ENCODE measurements at regions not wholly inside any gene's neighbourhood (a gene's known extent, or its start where the extent isn't known, plus 50 kb on each side); places are given as distances from the start of the nearest gene placed in this dataset.

GRCh38 chr3:72213296-72214065, 428.5 kb upstream of the PROK2 start:
- ATAC-seq (ENCODE audit: low read depth) (no peak), DNase-seq (ENCODE audit: low spot score) (no peak)
- TF ChIP-seq CTCF (IDR thresholded peaks at IDR 0.05; ENCODE audit: poor library complexity, severe bottlenecking), result no peak
- Histone ChIP-seq H3K36me3 (ENCODE audit: low read depth) (no peaks in the 10 kb centered on the region), H3K4me1 (ENCODE audit: insufficient read depth, poor library complexity, severe bottlenecking) (no peaks in the 10 kb centered on the region), H3K27me3 (ENCODE audit: insufficient read depth, poor library complexity, severe bottlenecking) (no peaks in the 10 kb centered on the region), H3K9me3 (ENCODE audit: severe bottlenecking) (no peaks in the 10 kb centered on the region), H3K4me3 (ENCODE audit: severe bottlenecking) (no peak overlapping the region), H3K27ac (ENCODE audit: poor library complexity, severe bottlenecking) (no peak overlapping the region)

GRCh38 chr3:72212396-72212795, 427.4 kb upstream of the PROK2 start:
- Histone ChIP-seq H3K27ac (ENCODE audit: poor library complexity, severe bottlenecking) (no peak overlapping the region), H3K36me3 (ENCODE audit: low read depth) (no peaks in the 10 kb centered on the region), H3K4me1 (ENCODE audit: insufficient read depth, poor library complexity, severe bottlenecking) (no peaks in the 10 kb centered on the region), H3K27me3 (ENCODE audit: insufficient read depth, poor library complexity, severe bottlenecking) (no peaks in the 10 kb centered on the region), H3K4me3 (ENCODE audit: severe bottlenecking) (no peak overlapping the region), H3K9me3 (ENCODE audit: severe bottlenecking) (no peaks in the 10 kb centered on the region)
- ATAC-seq (ENCODE audit: low read depth) (no peak), DNase-seq (ENCODE audit: low spot score) (no peak)
- no peak for TF ChIP-seq CTCF (IDR thresholded peaks at IDR 0.05; ENCODE audit: poor library complexity, severe bottlenecking)

GRCh38 chr3:72210261-72210660, 425.3 kb upstream of the PROK2 start:
- Histone ChIP-seq H3K36me3 (ENCODE audit: low read depth) (no peaks in the 10 kb centered on the region), H3K27ac (ENCODE audit: poor library complexity, severe bottlenecking) (no peak overlapping the region), H3K4me3 (ENCODE audit: severe bottlenecking) (no peak overlapping the region), H3K4me1 (ENCODE audit: insufficient read depth, poor library complexity, severe bottlenecking) (no peaks in the 10 kb centered on the region), H3K9me3 (ENCODE audit: severe bottlenecking) (no peaks in the 10 kb centered on the region), H3K27me3 (ENCODE audit: insufficient read depth, poor library complexity, severe bottlenecking) (no peaks in the 10 kb centered on the region)
- no peak for TF ChIP-seq CTCF (IDR thresholded peaks at IDR 0.05; ENCODE audit: poor library complexity, severe bottlenecking)
- DNase-seq (ENCODE audit: low spot score) (no peak), ATAC-seq (ENCODE audit: low read depth) (no peak)

- Histone ChIP-seq H3K36me3 (ENCODE audit: low read depth) (no peaks in the 10 kb centered on the region), H3K4me3 (ENCODE audit: severe bottlenecking) (no peak overlapping the region), H3K27ac (ENCODE audit: poor library complexity, severe bottlenecking) (no peak overlapping the region), H3K4me1 (ENCODE audit: insufficient read depth, poor library complexity, severe bottlenecking) (no peaks in the 10 kb centered on the region), H3K9me3 (ENCODE audit: severe bottlenecking) (peaks cover 2% of the 10 kb centered on the region), H3K27me3 (ENCODE audit: insufficient read depth, poor library complexity, severe bottlenecking) (no peaks in the 10 kb centered on the region)
- TF ChIP-seq CTCF (IDR thresholded peaks at IDR 0.05; ENCODE audit: poor library complexity, severe bottlenecking), result no peak
- DNase-seq (ENCODE audit: low spot score) (no peak), ATAC-seq (ENCODE audit: low read depth) (no peak)
Observed at GRCh38 chr3:72205297-72205826, 420.4 kb upstream of the PROK2 start.

DNA sequence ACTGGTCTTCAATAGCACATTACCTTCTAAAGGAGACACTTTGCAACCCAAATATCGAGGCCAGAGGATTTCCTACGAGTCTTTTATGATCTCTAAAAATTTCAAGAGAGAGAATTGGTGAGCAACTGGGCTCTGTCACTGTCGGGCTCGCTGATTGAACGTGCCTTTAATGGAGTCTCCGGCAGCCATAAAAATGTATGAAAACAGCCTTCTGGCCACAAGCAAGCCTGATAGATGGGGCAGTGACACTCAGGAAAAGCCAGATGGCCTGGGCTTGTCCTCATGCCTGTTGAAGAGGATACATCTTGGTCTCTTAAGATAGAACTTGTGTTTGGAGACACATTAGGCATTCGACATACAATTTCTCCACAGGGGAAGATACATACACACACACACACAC, 419.5 kb upstream of the PROK2 start:
- H3K9me3 ChIP-seq (ENCODE audit: severe bottlenecking), result peaks cover 2% of the 10 kb centered on the region
- no peaks in the 10 kb centered on the region for H3K36me3 ChIP-seq (ENCODE audit: low read depth)
- DNase-seq (ENCODE audit: low spot score), result no peak
- no peak overlapping the region for H3K27ac ChIP-seq (ENCODE audit: poor library complexity, severe bottlenecking)
- ATAC-seq (ENCODE audit: low read depth), result no peak
- no peak for TF ChIP-seq CTCF (IDR thresholded peaks at IDR 0.05; ENCODE audit: poor library complexity, severe bottlenecking)
- H3K4me1 ChIP-seq (ENCODE audit: insufficient read depth, poor library complexity, severe bottlenecking), result no peaks in the 10 kb centered on the region
- H3K4me3 ChIP-seq (ENCODE audit: severe bottlenecking), result no peak overlapping the region
- no peaks in the 10 kb centered on the region for H3K27me3 ChIP-seq (ENCODE audit: insufficient read depth, poor library complexity, severe bottlenecking)
